Fibroblast of pulmonary artery (primary cell): ENCODE measurements at regions not wholly inside any gene's neighbourhood (a gene's known extent, or its start where the extent isn't known, plus 50 kb on each side); places are given as distances from the start of the nearest gene placed in this dataset.

Experiments
- DNase-seq: peaks from one replicate; pipeline ENCODE4 v3.0.0-alpha.2; 2010; ENCODE audit warnings: low read depth
- H3K4me3 ChIP-seq: replicated peaks from 2 replicates; pipeline ENCODE4 v1.5.1; 2011; ENCODE audit warnings: low read depth, mild to moderate bottlenecking, control low read depth, low read length, moderate library complexity
- TF ChIP-seq, protein P1 (sequence below): IDR thresholded peaks from 2 replicates; pipeline ENCODE4 v1.5.1; 2011; ENCODE audit warnings: mild to moderate bottlenecking, control low read depth, low read length, inconsistent platforms; ENCODE audit errors: missing control alignments

- TF ChIP-seq, protein P1, sequence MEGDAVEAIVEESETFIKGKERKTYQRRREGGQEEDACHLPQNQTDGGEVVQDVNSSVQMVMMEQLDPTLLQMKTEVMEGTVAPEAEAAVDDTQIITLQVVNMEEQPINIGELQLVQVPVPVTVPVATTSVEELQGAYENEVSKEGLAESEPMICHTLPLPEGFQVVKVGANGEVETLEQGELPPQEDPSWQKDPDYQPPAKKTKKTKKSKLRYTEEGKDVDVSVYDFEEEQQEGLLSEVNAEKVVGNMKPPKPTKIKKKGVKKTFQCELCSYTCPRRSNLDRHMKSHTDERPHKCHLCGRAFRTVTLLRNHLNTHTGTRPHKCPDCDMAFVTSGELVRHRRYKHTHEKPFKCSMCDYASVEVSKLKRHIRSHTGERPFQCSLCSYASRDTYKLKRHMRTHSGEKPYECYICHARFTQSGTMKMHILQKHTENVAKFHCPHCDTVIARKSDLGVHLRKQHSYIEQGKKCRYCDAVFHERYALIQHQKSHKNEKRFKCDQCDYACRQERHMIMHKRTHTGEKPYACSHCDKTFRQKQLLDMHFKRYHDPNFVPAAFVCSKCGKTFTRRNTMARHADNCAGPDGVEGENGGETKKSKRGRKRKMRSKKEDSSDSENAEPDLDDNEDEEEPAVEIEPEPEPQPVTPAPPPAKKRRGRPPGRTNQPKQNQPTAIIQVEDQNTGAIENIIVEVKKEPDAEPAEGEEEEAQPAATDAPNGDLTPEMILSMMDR, result no peak
- H3K4me3 ChIP-seq, result no peak overlapping the region
- DNase-seq, result peak; percentile 56
Measured at GRCh38 chr1:87951852-87952251, 623.2 kb downstream of the LMO4 start.

GRCh38 chr1:87953121-87953520 lies 624.4 kb downstream of the LMO4 start:
- peak; percentile 17 for DNase-seq
- TF ChIP-seq, protein P1, result no peak
- H3K4me3 ChIP-seq, result no peak overlapping the region

DNA sequence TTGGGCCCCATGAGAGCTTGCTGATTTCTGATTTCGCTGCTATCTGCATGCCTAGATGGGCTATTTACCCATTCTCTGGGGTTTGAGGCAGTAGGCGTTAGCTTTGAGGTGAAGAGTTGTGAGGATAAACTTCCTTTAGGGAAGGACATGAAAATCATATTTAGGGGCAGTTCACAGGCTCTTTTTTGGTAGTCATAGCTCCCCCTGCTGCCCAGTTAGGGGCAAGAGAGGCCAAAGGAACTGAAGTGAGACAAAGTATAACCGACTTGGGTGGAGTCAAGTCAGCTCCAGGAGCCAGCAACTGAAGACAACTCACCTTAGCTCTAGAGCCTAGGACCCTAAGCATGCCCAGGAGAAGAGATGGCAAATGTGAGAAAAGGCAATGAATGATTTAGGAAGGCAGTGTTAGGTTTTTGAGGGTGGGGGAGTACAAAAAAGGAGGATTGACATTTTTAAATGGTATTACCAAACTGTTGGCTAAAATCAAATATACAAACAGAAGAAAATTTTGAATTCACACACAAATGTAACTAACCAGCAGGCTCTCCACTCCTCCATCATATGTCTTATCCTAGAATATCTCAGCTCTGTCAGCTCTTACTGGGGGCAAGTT lies 625.2 kb downstream of the LMO4 start:
- peak; percentile 86 for DNase-seq
- no peak overlapping the region for H3K4me3 ChIP-seq
- TF ChIP-seq, protein P1, result peak; percentile 90

- TF ChIP-seq, protein P1, result no peak
- no peak for DNase-seq
- H3K4me3 ChIP-seq, result no peak overlapping the region
Measured at GRCh38 chr1:87955038-87955437, 626.4 kb downstream of the LMO4 start.

- TF ChIP-seq, protein P1, result no peak
- peak; percentile 88 for DNase-seq
- no peak overlapping the region for H3K4me3 ChIP-seq
Measured at GRCh38 chr1:87956072-87956471, 627.4 kb downstream of the LMO4 start.

- no peak overlapping the region for H3K4me3 ChIP-seq
- no peak for DNase-seq
- TF ChIP-seq, protein P1, result no peak
Measured at GRCh38 chr1:87956750-87957149, 628.1 kb downstream of the LMO4 start.

DNA sequence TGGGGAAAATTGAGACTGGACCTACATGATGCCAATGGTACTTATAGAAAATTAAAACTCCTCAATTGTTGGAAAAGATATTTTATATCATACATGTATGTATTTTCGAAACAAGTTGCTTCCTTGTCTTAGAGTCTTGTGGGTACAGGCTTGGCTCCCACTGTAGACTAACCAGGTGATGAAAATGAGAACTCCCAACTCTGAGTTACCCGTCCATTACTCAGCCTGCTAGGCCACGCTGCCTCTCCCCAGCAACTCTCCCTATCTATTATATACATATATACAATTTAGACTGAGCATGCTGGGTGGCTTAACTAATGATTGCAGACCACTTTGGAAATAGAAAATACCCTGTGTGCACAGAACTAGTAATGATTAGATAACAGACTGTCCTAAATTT lies 628.7 kb downstream of the LMO4 start:
- no peak for DNase-seq
- TF ChIP-seq, protein P1, result no peak
- no peak overlapping the region for H3K4me3 ChIP-seq
